PC-3 (cell line): ENCODE measurements at regions not wholly inside any gene's neighbourhood (a gene's known extent, or its start where the extent isn't known, plus 50 kb on each side); places are given as distances from the start of the nearest gene placed in this dataset.
A peak's percentile ranks its signal among the peaks of the same experiment; 100 is the strongest.
"Not testable (repeated sequence)": the region's sequence is repeated elsewhere in the genome, so short reads cannot be mapped to it uniquely, and the experiment has no call there.

Source experiments
- ATAC-seq: fragments of 200-7000 bp; cut with Tn5 transposase; 2 replicates; pipeline ENCODE4 v1.9.1; 2020; ENCODE audit warnings: mild to moderate bottlenecking, moderate library complexity
- BruUV-seq: library from RNA; stranded (reverse); fragments of 400-500 nt; replicated peaks from 2 replicates; lab custom pipeline; 2021; lab: Mats Ljungman, UMichigan
- CTCF ChIA-PET: fragments of 300-600 bp; sonication (Branson Sonifier 250); formaldehyde crosslinking; loops from one replicate; lab custom pipeline; 2022; ENCODE audit warnings: antibody characterized with exemption; lab: Charles Lee
- POLR2A ChIA-PET: fragments of 300-600 bp; sonication (Branson Sonifier 250); formaldehyde crosslinking; loops from one replicate; lab custom pipeline; 2022; ENCODE audit warnings: antibody characterized with exemption; ENCODE audit not compliant: unreplicated experiment; lab: Charles Lee
- DNase-seq: peaks from one replicate; pipeline ENCODE4 v3.0.0-alpha.2; 2015
- H2AFZ ChIP-seq: fragments of 300-600 bp; sonication (generic); 2 replicates; pipeline ENCODE4 v1.6.0; 2016; ENCODE audit warnings: antibody characterized with exemption, low read length
- H3F3A ChIP-seq: fragments of 300-600 bp; sonication (generic); one replicate; pipeline ENCODE4 v1.6.0; 2017; ENCODE audit warnings: antibody characterized with exemption, low read length, control low read depth, mild to moderate bottlenecking; ENCODE audit not compliant: unreplicated experiment
- H3K27ac ChIP-seq: fragments of 300-600 bp; sonication (generic); 2 replicates; pipeline ENCODE4 v1.5.1; 2016; ENCODE audit warnings: mild to moderate bottlenecking, low read length
- H3K27me3 ChIP-seq: fragments of 300-600 bp; sonication (generic); 2 replicates; pipeline ENCODE4 v1.6.1; 2016; ENCODE audit warnings: low read length, mixed read lengths
- H3K36me3 ChIP-seq: fragments of 300-600 bp; sonication (generic); 2 replicates; pipeline ENCODE4 v1.6.1; 2016; ENCODE audit warnings: low read depth, mixed run types, low read length, mixed read lengths
- H3K4me1 ChIP-seq: fragments of 300-600 bp; sonication (generic); 2 replicates; pipeline ENCODE4 v1.5.1; 2016; ENCODE audit warnings: low read length; ENCODE audit not compliant: insufficient read depth
- H3K4me2 ChIP-seq: fragments of 300-600 bp; sonication (generic); 2 replicates; pipeline ENCODE4 v1.6.0; 2016; ENCODE audit warnings: low read length
- H3K4me3 ChIP-seq: fragments of 300-600 bp; sonication (generic); 2 replicates; pipeline ENCODE4 v1.5.1; 2016; ENCODE audit warnings: mild to moderate bottlenecking, low read length, mixed read lengths
- H3K79me2 ChIP-seq: fragments of 300-600 bp; sonication (generic); 2 replicates; pipeline ENCODE4 v1.6.1; 2017; ENCODE audit warnings: low read length, mixed read lengths
- H3K9ac ChIP-seq: fragments of 300-600 bp; sonication (generic); 2 replicates; pipeline ENCODE4 v1.6.0; 2016; ENCODE audit warnings: mild to moderate bottlenecking, low read length
- H3K9me2 ChIP-seq: fragments of 300-600 bp; sonication (generic); replicated peaks from 2 replicates; pipeline ENCODE4 v1.6.1; 2016; ENCODE audit warnings: mixed run types, low read length, mixed read lengths
- H3K9me3 ChIP-seq: fragments of 300-600 bp; sonication (generic); 2 replicates; pipeline ENCODE4 v1.6.1; 2016; ENCODE audit warnings: low read length, mixed read lengths
- H4K20me1 ChIP-seq: fragments of 300-600 bp; sonication (generic); 2 replicates; pipeline ENCODE4 v1.6.1; 2016; ENCODE audit warnings: low read length, mixed read lengths
- CTCF ChIP-seq: fragments of 300-600 bp; sonication (generic); conservative IDR thresholded peaks from 2 replicates; pipeline ENCODE4 v1.5.1; 2017; ENCODE audit warnings: antibody characterized with exemption, low read depth, mild to moderate bottlenecking, low read length
- EZH2 ChIP-seq: fragments of 300-600 bp; sonication (generic); IDR thresholded peaks from one replicate; pipeline ENCODE4 v1.6.1; 2017; ENCODE audit warnings: antibody characterized with exemption, mild to moderate bottlenecking, low read length; ENCODE audit not compliant: unreplicated experiment
- EZH2phosphoT487 ChIP-seq: fragments of 300-600 bp; sonication (generic); IDR thresholded peaks from 2 replicates; pipeline ENCODE4 v1.6.1; 2018; ENCODE audit warnings: mild to moderate bottlenecking, antibody characterized with exemption, low read length, borderline replicate concordance
- intact Hi-C: fragments of 100-400 bp; cut with micrococcal nuclease; formaldehyde crosslinking; loops from 2 replicates; pipeline ENCODE4 v1.9.0; 2023

GRCh38 chr7:124630395-124630794, 135.2 kb downstream of the GPR37 start:
- H3K79me2 ChIP-seq = no peaks in the 10 kb centered on the region
- no peak overlapping the region for H2AFZ ChIP-seq
- DNase-seq (no peak), ATAC-seq (no peak)
- H3K27me3 ChIP-seq = no peaks in the 10 kb centered on the region
- H3K4me3 ChIP-seq = no peak overlapping the region
- H3K36me3 ChIP-seq = no peaks in the 10 kb centered on the region
- no peak overlapping the region for H3K4me2 ChIP-seq
- no peaks in the 10 kb centered on the region for H4K20me1 ChIP-seq
- intact Hi-C loops = no loop called here
- H3K4me1 ChIP-seq = no peaks in the 10 kb centered on the region
- no peaks in the 10 kb centered on the region for H3K9me3 ChIP-seq
- TF ChIP-seq EZH2phosphoT487 (no peak), CTCF (no peak), EZH2 (no peak)
- H3K9me2 ChIP-seq = no peaks in the 10 kb centered on the region
- POLR2A ChIA-PET = no interaction called here
- BruUV-seq = no TSS peak
- H3K9ac ChIP-seq = no peak overlapping the region
- CTCF ChIA-PET = no interaction called here
- no peaks in the 10 kb centered on the region for H3F3A ChIP-seq
- H3K27ac ChIP-seq = no peak overlapping the region

- H3K36me3 ChIP-seq = no peaks in the 10 kb centered on the region
- TF ChIP-seq CTCF = no peak
- TF ChIP-seq EZH2phosphoT487 = no peak
- no peak for TF ChIP-seq EZH2
- no peak overlapping the region for H3K27ac ChIP-seq
- no peaks in the 10 kb centered on the region for H3K27me3 ChIP-seq
- CTCF ChIA-PET = no interaction called here
- no peak overlapping the region for H3K4me3 ChIP-seq
- H3F3A ChIP-seq = no peaks in the 10 kb centered on the region
- H2AFZ ChIP-seq = no peak overlapping the region
- POLR2A ChIA-PET = no interaction called here
- no peaks in the 10 kb centered on the region for H3K9me3 ChIP-seq
- no peaks in the 10 kb centered on the region for H4K20me1 ChIP-seq
- BruUV-seq = no TSS peak
- DNase-seq (no peak), ATAC-seq (no peak)
- no peaks in the 10 kb centered on the region for H3K4me1 ChIP-seq
- no peak overlapping the region for H3K9ac ChIP-seq
- intact Hi-C loops = no loop called here
- no peaks in the 10 kb centered on the region for H3K79me2 ChIP-seq
- no peak overlapping the region for H3K4me2 ChIP-seq
- H3K9me2 ChIP-seq = no peaks in the 10 kb centered on the region
Measured at GRCh38 chr7:124618871-124619270, 146.7 kb downstream of the GPR37 start.

- H3F3A ChIP-seq, H3K27me3 ChIP-seq, H2AFZ ChIP-seq, H3K4me1 ChIP-seq, ATAC-seq, intact Hi-C loops, POLR2A ChIA-PET, H3K79me2 ChIP-seq, H3K4me3 ChIP-seq, H4K20me1 ChIP-seq, H3K9me2 ChIP-seq, H3K9me3 ChIP-seq, H3K9ac ChIP-seq, H3K36me3 ChIP-seq, H3K4me2 ChIP-seq, CTCF ChIA-PET, H3K27ac ChIP-seq, BruUV-seq: not testable (repeated sequence)
- peak; percentile 26 for DNase-seq
Measured at GRCh38 chr7:124618051-124618450, 147.5 kb downstream of the GPR37 start.
